Heart left ventricle (tissue), 13 donors: ENCODE measurements at regions not wholly inside any gene's neighbourhood (a gene's known extent, or its start where the extent isn't known, plus 50 kb on each side); places are given as distances from the start of the nearest gene placed in this dataset.

Experiments used
- CTCF ChIP-seq, 12 donors: fragments of 200-600 bp; sonication (generic) in 4 of 12; IDR thresholded peaks; one replicate each; pipeline versions ENCODE4 v1.5.0 to v1.8.0; 2018 to 2022; ENCODE audit warnings: antibody characterized with exemption in 12 of 12, mild to moderate bottlenecking in 5 of 12
- POLR2A ChIP-seq, 2 donors: fragments of 450-650 bp; IDR thresholded peaks; one replicate each; pipeline ENCODE4 v1.6.1; 2017; ENCODE audit warnings: antibody characterized with exemption in 2 of 2, mild to moderate bottlenecking in 2 of 2, moderate library complexity in 2 of 2
- donor health status: ischemic (EF 13 %, LVEDD 7.1; RV severe dilation, severe dysfunction).
- donor health status: DM: no; HTN: yes; CAD: no.
- donor health status: DM: no; HTN: no; CAD: no.
- donor health status: ischemic (EF 25% LVEDD 6.9; RV normal size, moderate dysfunction).
- donor health status: ischemic (EF 25% LVEDD 5.7; RV mildly dilated, moderate dysfunction).
- donor health status: ischemic (EF 35%, LVEDD 5.7; RV mildly dilated, moderate dysfunction).
- donor health status: nonischemic (EF 11% LVEDD 7.7; RV severe dilation, severe dysfunction).
- donor health status: DM: yes; HTN: yes; CAD: no.
- donor health status: PGD.
- donor health status: ischemic (EF 29% LVEDD 5.4; RV normal size, mild dysfunction).
- donor health status: nonischemic (EF 23%, LVEDD 6.1; RV moderate dilation, normal function).

- TF ChIP-seq CTCF (IDR thresholded peaks at IDR 0.05) (no peak), POLR2A (IDR thresholded peaks at IDR 0.05) (no peak)
Observed at GRCh38 chr10:78929541-78929940, 139.2 kb upstream of the ZMIZ1 start.
